ENCODE measurements at regions not wholly inside any gene's neighbourhood (a gene's known extent, or its start where the extent isn't known, plus 50 kb on each side); places are given as distances from the start of the nearest gene placed in this dataset.

DNA sequence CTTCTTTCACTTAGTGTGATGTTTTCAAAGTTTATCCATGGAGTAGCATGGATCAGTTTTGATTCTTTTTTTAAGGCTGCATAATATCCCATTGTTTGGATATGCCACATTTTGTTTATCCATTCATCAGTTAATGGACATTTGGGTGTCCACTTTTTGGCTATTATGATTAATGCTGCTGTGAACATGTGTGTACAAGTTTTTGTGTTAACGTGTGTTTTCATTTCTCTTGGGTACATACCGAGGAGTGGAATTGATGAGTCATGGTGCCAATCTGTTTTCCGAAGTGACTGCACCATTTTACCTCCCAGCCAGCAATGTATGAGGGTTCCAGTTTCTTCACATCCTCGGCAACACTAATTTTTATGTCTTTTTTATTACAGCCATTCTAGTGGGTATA lies 78.4 kb upstream of the CCDC28A start:
- TF ChIP-seq, protein P1, sequence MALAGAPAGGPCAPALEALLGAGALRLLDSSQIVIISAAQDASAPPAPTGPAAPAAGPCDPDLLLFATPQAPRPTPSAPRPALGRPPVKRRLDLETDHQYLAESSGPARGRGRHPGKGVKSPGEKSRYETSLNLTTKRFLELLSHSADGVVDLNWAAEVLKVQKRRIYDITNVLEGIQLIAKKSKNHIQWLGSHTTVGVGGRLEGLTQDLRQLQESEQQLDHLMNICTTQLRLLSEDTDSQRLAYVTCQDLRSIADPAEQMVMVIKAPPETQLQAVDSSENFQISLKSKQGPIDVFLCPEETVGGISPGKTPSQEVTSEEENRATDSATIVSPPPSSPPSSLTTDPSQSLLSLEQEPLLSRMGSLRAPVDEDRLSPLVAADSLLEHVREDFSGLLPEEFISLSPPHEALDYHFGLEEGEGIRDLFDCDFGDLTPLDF (CRISPR knock-in tag; IDR thresholded peaks at IDR 0.05): no peak
- TF ChIP-seq, protein P2, sequence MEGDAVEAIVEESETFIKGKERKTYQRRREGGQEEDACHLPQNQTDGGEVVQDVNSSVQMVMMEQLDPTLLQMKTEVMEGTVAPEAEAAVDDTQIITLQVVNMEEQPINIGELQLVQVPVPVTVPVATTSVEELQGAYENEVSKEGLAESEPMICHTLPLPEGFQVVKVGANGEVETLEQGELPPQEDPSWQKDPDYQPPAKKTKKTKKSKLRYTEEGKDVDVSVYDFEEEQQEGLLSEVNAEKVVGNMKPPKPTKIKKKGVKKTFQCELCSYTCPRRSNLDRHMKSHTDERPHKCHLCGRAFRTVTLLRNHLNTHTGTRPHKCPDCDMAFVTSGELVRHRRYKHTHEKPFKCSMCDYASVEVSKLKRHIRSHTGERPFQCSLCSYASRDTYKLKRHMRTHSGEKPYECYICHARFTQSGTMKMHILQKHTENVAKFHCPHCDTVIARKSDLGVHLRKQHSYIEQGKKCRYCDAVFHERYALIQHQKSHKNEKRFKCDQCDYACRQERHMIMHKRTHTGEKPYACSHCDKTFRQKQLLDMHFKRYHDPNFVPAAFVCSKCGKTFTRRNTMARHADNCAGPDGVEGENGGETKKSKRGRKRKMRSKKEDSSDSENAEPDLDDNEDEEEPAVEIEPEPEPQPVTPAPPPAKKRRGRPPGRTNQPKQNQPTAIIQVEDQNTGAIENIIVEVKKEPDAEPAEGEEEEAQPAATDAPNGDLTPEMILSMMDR (IDR thresholded peaks at IDR 0.05): no peak
- TF ChIP-seq RORB (CRISPR knock-in tag; IDR thresholded peaks at IDR 0.05) (no peak), SP1 (CRISPR knock-in tag; conservative IDR thresholded peaks at IDR 0.05) (no peak), TEAD4 (CRISPR knock-in tag; IDR thresholded peaks at IDR 0.05) (no peak), FOXK1 (CRISPR knock-in tag; IDR thresholded peaks at IDR 0.05) (no peak), ATF1 (CRISPR knock-in tag; IDR thresholded peaks at IDR 0.05) (no peak), TCF7 (CRISPR knock-in tag; IDR thresholded peaks at IDR 0.05; ENCODE audit: low read depth) (no peak), ELF4 (CRISPR knock-in tag; IDR thresholded peaks at IDR 0.05; ENCODE audit: low read depth) (no peak), ZNF138 (CRISPR knock-in tag; conservative IDR thresholded peaks at IDR 0.05) (no peak)
- TF ChIP-seq, protein P3, sequence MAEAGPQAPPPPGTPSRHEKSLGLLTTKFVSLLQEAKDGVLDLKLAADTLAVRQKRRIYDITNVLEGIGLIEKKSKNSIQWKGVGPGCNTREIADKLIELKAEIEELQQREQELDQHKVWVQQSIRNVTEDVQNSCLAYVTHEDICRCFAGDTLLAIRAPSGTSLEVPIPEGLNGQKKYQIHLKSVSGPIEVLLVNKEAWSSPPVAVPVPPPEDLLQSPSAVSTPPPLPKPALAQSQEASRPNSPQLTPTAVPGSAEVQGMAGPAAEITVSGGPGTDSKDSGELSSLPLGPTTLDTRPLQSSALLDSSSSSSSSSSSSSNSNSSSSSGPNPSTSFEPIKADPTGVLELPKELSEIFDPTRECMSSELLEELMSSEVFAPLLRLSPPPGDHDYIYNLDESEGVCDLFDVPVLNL (CRISPR knock-in tag; IDR thresholded peaks at IDR 0.05; ENCODE audit: borderline replicate concordance, low read depth): no peak
- TF ChIP-seq, protein P4, sequence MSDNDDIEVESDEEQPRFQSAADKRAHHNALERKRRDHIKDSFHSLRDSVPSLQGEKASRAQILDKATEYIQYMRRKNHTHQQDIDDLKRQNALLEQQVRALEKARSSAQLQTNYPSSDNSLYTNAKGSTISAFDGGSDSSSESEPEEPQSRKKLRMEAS (CRISPR knock-in tag; IDR thresholded peaks at IDR 0.05): no peak
- TF ChIP-seq, protein P5, sequence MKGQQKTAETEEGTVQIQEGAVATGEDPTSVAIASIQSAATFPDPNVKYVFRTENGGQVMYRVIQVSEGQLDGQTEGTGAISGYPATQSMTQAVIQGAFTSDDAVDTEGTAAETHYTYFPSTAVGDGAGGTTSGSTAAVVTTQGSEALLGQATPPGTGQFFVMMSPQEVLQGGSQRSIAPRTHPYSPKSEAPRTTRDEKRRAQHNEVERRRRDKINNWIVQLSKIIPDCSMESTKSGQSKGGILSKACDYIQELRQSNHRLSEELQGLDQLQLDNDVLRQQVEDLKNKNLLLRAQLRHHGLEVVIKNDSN (CRISPR knock-in tag; IDR thresholded peaks at IDR 0.05): no peak
- TF ChIP-seq, protein P6, sequence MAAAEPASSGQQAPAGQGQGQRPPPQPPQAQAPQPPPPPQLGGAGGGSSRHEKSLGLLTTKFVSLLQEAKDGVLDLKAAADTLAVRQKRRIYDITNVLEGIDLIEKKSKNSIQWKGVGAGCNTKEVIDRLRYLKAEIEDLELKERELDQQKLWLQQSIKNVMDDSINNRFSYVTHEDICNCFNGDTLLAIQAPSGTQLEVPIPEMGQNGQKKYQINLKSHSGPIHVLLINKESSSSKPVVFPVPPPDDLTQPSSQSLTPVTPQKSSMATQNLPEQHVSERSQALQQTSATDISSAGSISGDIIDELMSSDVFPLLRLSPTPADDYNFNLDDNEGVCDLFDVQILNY (CRISPR knock-in tag; IDR thresholded peaks at IDR 0.05): no peak

All from WTC11 (cell line).